GM19240 (cell line): ENCODE measurements at regions not wholly inside any gene's neighbourhood (a gene's known extent, or its start where the extent isn't known, plus 50 kb on each side); places are given as distances from the start of the nearest gene placed in this dataset.
"Not testable (repeated sequence)": the region's sequence is repeated elsewhere in the genome, so short reads cannot be mapped to it uniquely, and the experiment has no call there.

Experiments used
- DNase-seq: peaks from one replicate; pipeline ENCODE4 v3.0.0; 2011; ENCODE audit warnings: low spot score; ENCODE audit not compliant: insufficient read length

DNA sequence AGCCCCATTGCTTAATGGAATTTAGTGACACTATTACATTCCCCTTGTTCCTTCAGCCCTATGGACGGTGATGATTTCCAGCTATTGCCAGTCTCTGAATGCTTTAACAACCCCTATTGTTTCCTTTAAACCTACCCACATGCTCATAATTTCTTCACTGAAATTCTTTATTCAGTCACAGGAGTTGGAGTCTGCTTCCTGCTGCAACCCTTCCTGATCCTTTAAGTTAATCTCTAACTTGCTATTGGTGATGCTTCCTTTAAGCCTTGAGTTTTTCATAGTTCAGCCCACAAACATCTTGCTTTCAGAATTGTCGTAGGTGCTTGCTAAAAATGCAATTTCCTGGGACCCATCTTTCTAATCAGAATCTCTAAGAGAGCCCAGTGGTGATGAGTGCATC lies 66.3 kb upstream of the TNFAIP3 start:
- DNase-seq, result no peak

DNA sequence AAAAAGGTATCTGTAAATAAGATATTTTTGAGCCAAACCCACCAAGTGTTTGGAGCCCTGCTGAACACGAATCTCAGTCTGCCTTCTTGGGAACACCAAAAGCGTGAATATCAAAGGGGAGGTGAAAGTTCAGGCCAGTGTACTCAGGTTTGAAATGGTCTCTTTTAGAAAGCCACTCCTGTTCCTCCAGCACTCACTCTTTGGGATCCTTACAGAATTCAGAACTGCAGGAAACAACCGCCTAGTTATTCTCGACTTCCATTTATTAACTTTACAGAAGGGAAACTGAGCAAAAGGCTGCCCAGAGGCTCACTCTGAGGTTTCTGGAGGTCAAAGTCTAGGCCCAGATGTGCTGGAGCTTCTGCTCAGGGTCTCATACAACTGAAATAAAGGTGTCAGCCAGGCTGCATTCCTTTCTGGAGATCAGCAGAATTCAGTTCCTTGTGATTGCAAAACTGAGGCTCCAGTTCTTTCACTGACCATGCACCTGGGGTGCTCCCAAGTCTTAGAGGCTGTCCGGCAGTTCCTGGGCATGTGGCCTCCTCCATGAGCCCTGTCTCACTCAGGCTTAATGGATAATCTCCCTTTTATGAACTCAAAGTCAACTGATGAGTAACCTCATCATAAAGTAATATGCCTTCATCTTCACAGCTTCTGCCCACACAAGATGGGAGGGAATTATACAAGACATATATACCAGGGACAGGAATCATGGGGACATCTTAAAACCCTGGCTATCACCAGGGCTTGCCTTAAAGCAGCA lies 65.5 kb upstream of the TNFAIP3 start:
- DNase-seq, result no peak

GRCh38 chr6:137802408-137803182 lies 64.5 kb upstream of the TNFAIP3 start:
- no peak for DNase-seq

GRCh38 chr6:137804637-137805036 lies 62.4 kb upstream of the TNFAIP3 start:
- no peak for DNase-seq

DNA sequence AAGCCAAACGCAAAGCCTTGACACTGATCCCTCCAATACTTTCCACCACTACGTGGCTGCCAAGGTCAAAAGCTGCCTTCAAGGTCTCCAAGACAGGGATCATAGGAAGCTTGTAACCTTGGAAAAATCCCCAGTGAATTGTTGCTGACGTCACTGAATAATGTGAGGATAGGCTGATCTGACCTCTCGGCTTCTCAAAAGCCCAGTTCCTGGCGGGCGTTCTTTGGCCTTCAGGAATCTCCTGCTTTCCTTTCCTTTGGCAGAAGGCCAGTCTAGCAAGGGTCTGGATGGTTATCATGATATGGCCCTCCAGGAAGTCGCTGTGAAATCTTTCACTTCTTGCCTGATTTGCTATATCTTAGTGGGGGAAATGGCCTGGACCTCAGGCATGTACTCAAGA lies 61.4 kb upstream of the TNFAIP3 start:
- DNase-seq, result no peak

DNA sequence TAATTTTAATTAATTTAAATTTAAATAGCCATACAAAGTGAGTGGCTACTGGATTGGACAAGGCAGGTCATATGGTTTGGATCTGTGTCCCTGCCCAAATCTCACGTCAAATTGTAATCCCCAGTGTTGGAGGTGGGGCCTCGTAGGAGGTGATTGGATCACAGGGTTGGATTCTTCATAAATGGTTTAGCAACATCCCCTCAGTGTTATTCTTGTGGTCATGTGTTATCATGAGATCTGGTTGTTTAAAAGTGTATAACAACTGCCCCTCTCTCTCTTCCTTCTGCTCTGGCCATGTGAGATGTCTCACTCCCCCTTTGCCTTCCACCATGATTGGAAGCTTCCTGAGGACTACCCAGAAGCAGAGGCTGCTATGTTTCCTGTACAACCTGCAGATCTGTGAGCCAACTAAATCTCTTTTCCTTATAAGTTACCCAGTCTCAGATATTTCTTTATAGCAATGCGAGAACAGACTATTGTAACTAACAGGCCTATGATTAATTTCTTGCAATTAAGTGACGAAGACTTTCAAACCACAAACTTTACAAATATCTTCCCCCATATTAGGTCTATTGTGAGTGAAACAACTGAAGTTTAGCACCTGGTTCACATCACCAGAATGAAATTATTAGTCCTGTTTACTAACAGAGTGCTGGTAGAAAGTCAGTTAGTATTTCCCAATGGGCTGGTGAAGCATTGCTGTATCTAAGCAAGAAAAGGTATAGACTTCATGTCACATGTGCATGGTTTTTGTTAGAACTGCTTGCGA lies 60.0 kb upstream of the TNFAIP3 start:
- no peak for DNase-seq

- DNase-seq, result no peak
Observed at GRCh38 chr6:137808191-137808590, 58.9 kb upstream of the TNFAIP3 start.

- DNase-seq, result no peak
Observed at GRCh38 chr6:137808836-137809315, 58.2 kb upstream of the TNFAIP3 start.

- DNase-seq, result not testable (repeated sequence)
Observed at GRCh38 chr6:137809895-137810553, 57.0 kb upstream of the TNFAIP3 start.

DNA sequence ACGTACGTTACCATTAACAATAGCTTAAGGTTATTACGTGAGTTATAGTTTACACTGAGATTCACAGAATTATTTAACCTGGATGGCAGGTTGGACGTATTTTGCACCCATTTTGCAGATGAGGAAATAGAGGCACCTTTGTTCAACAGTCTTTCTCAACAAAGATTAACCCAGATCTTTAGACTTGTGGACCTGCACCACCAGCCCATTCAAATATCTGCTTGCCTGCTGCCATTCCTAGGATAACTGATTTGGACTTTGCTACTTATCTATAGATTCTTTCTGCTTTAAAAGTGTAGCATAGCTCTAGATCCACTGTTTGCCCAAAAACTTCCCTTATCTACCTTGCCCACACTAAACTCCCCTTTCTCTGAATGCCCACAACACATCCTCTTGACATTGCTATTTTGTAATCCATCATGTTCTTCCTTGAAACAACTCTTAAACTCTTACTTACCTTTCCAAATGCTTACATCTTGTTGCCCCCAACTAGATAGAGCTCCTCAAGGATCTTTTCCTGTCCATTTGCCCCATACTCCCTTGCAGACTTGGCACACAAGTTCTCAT lies 56.4 kb upstream of the TNFAIP3 start:
- no peak for DNase-seq

DNA sequence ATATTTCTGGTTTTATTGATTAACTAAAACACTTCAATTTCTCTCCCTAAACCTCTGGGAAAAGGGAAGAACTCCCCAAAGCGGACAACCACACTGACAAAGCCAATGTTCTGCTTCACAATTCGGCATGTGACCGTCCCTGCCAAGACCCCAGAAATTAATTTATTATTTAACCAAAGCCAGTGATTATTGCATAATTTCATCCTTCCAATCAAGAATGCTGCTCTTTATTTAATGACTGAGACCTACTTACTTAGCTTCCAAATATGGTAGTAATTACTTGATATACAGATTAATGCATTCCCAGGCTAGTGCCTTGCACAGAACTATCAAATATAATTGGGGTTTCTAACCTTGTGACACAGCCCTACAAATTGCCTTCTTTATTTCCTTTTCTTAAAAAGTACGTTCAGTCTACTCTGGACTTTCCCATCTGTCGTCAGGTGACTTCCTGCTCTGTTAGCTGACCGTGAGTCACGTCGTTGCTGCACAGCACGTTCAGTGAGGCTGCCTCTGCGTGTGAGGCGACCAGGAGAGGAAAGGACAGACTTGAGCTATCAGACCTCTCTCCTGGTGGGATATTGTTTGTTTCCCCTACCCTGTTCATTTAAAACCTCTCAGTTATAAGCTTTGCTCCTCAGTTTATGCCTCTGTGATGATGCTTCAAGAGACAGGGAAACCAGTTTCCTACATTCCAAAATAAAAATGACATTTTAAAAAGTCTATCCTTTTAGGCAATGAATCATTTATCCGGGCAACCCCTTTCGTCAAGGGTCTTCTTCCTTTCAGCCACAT lies 55.7 kb upstream of the TNFAIP3 start:
- peak; percentile 73 for DNase-seq

- no peak for DNase-seq
Observed at GRCh38 chr6:137811916-137812553, 55.0 kb upstream of the TNFAIP3 start.

- DNase-seq, result no peak
Observed at GRCh38 chr6:137813308-137813970, 53.6 kb upstream of the TNFAIP3 start.

DNA sequence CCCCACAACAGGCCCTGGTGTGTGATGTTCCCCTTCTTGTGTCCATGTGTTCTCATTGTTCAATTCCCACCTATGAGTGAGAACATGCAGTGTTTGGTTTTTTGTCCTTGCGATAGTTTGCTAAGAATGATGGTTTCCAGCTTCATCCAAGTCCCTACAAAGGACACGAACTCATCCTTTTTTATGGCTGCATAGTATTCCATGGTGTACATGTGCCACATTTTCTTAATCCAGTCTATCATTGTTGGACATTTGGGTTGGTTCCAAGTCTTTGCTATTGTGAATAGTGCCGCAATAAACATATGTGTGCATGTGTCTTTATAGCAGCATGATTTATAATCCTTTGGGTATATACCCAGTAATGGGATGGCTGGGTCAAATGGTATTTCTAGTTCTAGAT lies 53.0 kb upstream of the TNFAIP3 start:
- not testable (repeated sequence) for DNase-seq

GRCh38 chr6:137815692-137816091 lies 51.4 kb upstream of the TNFAIP3 start:
- DNase-seq, result no peak

DNA sequence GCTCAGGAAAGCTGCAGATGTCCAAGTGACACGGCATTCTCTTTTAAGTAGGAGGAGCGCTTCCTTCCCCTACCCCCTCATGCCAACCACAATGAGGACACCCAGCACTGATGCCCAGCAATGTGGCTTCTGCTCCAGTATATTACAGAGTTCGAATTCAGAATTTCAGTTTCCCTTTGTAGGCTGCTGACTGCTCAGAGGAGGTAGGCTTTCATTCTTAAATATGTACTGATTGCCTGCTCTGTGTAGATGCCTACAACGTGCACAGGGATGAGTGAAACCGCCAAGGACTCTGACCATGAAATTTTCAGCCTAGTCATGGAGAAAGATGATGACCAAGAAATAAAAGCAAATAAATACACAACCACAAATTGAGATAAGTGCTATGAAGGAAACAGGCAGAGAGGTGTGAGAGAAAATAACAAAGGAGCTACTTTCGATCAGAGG lies 50.9 kb upstream of the TNFAIP3 start:
- DNase-seq, result no peak

DNA sequence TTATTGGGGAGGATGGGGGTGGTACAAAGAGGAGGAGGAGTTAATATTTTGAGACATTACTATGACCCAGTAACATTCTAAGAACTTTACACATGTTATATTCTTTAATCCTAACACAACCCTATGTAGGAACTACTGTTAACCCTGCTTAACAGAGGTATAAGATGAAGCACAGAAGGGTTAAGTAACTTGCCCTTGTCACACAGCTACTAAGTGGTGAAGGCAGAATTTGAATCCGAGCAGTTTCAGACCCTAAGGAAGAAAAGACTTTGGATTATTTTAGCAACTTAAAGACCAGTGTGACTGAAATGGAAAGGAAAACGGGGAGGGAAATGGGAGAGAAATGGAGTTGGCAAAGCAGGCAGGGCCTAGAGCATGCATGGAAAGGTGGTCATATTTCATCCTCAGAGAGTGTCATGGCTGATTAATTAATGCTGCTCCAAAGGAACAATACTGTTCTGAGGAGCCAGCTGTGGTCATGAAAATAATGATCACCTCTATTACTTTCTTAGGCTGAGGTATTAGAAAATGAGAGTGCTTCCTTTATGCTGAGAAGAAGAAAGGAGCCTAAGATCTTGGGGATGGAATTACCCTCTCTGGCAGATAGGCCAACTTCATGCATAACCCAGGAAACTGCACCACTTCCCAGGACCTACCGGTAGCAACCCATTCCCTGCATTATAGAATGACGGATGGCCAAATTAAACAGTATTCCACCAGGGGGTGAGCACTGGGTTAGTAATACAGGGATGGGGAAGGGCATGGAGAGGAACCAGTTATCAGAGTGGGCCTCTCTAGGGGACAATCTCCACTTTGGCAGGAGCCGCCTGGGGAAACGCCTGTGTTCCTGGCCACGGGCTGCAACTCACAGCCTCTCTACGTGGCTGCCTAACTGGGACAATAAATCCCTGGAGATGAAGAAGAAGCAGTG lies 50.1 kb upstream of the TNFAIP3 start:
- no peak for DNase-seq
